ENCODE measurements at regions not wholly inside any gene's neighbourhood (a gene's known extent, or its start where the extent isn't known, plus 50 kb on each side); places are given as distances from the start of the nearest gene placed in this dataset.

- Histone ChIP-seq H3K79me2 (ENCODE audit: control insufficient read depth, insufficient read depth, low read length) (no peaks in the 10 kb centered on the region), H3K9me3 (replicated peaks; ENCODE audit: control insufficient read depth, insufficient read depth, low read length) (no peaks in the 10 kb centered on the region), H3K9me1 (replicated peaks; ENCODE audit: control insufficient read depth, extremely low read depth, insufficient read depth, low read length) (no peaks in the 10 kb centered on the region), H4K20me1 (replicated peaks; ENCODE audit: control insufficient read depth, extremely low read depth, insufficient read depth, low read length) (no peaks in the 10 kb centered on the region), H3K27ac (ENCODE audit: insufficient read depth, low read depth, low read length) (no peak overlapping the region), H3K9ac (replicated peaks; ENCODE audit: extremely low read depth, insufficient read depth, low read length) (no peak overlapping the region), H3K4me3 (replicated peaks in 1 of 3; ENCODE audit: insufficient read depth in 1 of 3, low read depth in 1 of 3, low read length in 3 of 3) (no peak overlapping the region), H3K27me3 (ENCODE audit: control insufficient read depth in 2 of 2, insufficient read depth in 2 of 2, low read length in 2 of 2) (no peaks in the 10 kb centered on the region), H3K4me2 (ENCODE audit: insufficient read depth, low read length) (no peak overlapping the region), H3K4me1 (ENCODE audit: control insufficient read depth, extremely low read depth, insufficient read depth, low read length) (no peaks in the 10 kb centered on the region), H3K36me3 (ENCODE audit: control insufficient read depth in 2 of 2, extremely low read depth in 1 of 2, insufficient read depth in 2 of 2, low read length in 2 of 2) (no peaks in the 10 kb centered on the region), H2AFZ (ENCODE audit: low read depth, low read length) (no peak overlapping the region)
- DNase-seq (ENCODE audit: low read depth, low spot score), result no peak
- ChIA-PET POLR2A (no interaction called here), CTCF (no interaction called here)
- FAIRE-seq, result no peak
- TF ChIP-seq GATA2 (IDR thresholded peaks at IDR 0.05; ENCODE audit: insufficient read depth, insufficient read length, low read depth, low read length) (no peak), FOS (IDR thresholded peaks at IDR 0.05; ENCODE audit: borderline replicate concordance, insufficient read depth, low read length) (no peak), POLR2AphosphoS5 (IDR thresholded peaks at IDR 0.05; ENCODE audit: insufficient read depth, low read depth, low read length) (no peak), MYC (IDR thresholded peaks at IDR 0.05; ENCODE audit: low read depth, low read length) (no peak), CTCF (IDR thresholded peaks at IDR 0.05; ENCODE audit: extremely low read depth in 1 of 2, insufficient read depth in 1 of 2, low read depth in 1 of 2, low read length in 2 of 2) (no peak), JUN (IDR thresholded peaks at IDR 0.05; ENCODE audit: borderline replicate concordance, insufficient read depth, insufficient read length, low read depth) (no peak), EZH2 (IDR thresholded peaks at IDR 0.05; ENCODE audit: borderline replicate concordance, low read depth, low read length, severe bottlenecking) (no peak), POLR2A (IDR thresholded peaks at IDR 0.05; ENCODE audit: low read depth, low read length) (no peak)
- TF ChIP-seq, protein P1, sequence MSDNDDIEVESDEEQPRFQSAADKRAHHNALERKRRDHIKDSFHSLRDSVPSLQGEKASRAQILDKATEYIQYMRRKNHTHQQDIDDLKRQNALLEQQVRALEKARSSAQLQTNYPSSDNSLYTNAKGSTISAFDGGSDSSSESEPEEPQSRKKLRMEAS (IDR thresholded peaks at IDR 0.05; ENCODE audit: insufficient read depth, insufficient read length), result no peak
- BruUV-seq (replicated peaks), result no TSS peak
- dilution Hi-C loops (cut with MboI; ENCODE audit: extremely low pct_ligation_motif_present, low sequenced_read_pairs) (no loop called here), intact Hi-C loops (cut with micrococcal nuclease) (no loop called here)
Measured at GRCh38 chr3:28081533-28081947, 159.9 kb upstream of the CMC1 start.
